ENCODE measurements at regions not wholly inside any gene's neighbourhood (a gene's known extent, or its start where the extent isn't known, plus 50 kb on each side); places are given as distances from the start of the nearest gene placed in this dataset.
"Not testable (repeated sequence)": the region's sequence is repeated elsewhere in the genome, so short reads cannot be mapped to it uniquely, and the experiment has no call there.

DNA sequence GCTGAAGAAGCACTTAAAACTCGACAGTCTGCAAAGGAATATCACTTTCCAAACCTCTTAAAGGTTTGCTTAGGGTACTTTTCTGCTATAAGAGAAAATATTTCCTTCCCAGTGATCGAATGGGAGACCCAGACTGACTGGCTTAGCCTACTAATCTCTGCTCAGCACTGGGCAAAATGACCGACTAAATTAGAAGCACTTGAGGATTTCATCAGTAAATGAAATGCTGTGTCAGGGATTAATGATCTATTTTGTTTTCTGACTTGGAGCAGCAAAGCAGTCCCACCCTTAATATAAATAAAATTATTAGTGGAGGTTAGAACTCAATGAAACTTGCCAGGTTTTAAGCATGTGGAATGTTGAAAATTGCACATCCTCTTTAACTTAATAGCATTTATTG is 411.6 kb downstream of the NEBL start (continued):
- TF ChIP-seq, protein P1, sequence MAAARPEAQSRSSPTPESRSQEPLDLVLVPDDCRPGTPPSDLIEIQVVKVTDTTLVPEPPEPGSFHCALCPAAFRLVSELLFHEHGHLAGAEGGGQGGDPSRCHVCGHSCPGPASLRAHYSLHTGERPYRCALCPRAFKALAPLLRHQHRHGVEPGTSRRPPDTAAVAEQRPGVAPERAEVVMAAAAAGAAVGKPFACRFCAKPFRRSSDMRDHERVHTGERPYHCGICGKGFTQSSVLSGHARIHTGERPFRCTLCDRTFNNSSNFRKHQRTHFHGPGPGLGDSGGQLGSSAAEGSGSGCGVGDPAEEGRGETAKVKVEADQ (CRISPR knock-in tag; IDR thresholded peaks at IDR 0.05; ENCODE audit: borderline replicate concordance), result no peak
- no peak for TF ChIP-seq HNRNPH1 (optimal IDR thresholded peaks at IDR 0.05; ENCODE audit: low read depth, low read length)

DNA sequence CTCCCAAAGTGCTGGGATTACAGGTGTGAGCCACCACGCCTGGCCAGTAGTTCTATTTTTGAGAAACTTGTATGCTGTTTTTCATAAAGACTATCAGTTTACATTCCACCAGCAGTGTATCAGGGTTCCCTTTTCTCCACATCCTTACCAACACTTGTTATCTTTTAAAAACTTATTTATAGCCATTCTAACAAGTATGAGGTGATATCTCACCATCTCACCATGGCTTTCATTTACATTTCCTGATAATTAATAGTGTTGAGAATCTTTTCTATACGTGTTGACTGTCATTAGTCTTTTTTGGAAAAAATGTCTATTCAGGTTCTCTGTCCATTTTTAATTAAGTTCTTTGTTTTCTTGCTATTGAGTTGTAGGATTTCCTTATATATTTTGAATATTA is 416.1 kb downstream of the NEBL start:
- no peak overlapping the region for H2AFZ ChIP-seq (ENCODE audit: low read length)
- intact Hi-C loops (cut with micrococcal nuclease; ENCODE audit: unreplicated experiment), result no loop called here
- no peaks in the 10 kb centered on the region for H3K4me1 ChIP-seq (ENCODE audit: insufficient read depth, low read length)
- WGBS (ENCODE audit: low lambda C conversion rate), result under 1% methylated on average over 2 of the region's 2 CpGs
- H3K9me3 ChIP-seq (ENCODE audit: low read length), result peaks cover 44% of the 10 kb centered on the region
- FAIRE-seq, result no peak
- TF ChIP-seq, protein P2, sequence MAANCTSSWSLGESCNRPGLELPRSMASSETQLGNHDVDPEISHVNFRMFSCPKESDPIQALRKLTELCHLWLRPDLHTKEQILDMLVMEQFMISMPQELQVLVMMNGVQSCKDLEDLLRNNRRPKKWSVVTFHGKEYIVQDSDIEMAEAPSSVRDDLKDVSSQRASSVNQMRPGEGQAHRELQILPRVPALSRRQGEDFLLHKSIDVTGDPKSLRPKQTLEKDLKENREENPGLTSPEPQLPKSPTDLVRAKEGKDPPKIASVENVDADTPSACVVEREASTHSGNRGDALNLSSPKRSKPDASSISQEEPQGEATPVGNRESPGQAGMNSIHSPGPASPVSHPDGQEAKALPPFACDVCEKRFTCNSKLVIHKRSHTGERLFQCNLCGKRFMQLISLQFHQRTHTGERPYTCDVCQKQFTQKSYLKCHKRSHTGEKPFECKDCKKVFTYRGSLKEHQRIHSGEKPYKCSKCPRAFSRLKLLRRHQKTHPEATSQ (CRISPR knock-in tag; IDR thresholded peaks at IDR 0.05; ENCODE audit: borderline replicate concordance), result no peak
- TF ChIP-seq AHR (CRISPR knock-in tag; IDR thresholded peaks at IDR 0.05) (no peak), ZNF850 (CRISPR knock-in tag; conservative IDR thresholded peaks at IDR 0.05) (no peak), HMG20A (CRISPR knock-in tag; IDR thresholded peaks at IDR 0.05; ENCODE audit: borderline replicate concordance) (no peak), ZNF619 (CRISPR knock-in tag; IDR thresholded peaks at IDR 0.05) (no peak), SP140L (CRISPR knock-in tag; IDR thresholded peaks at IDR 0.05; ENCODE audit: borderline replicate concordance) (no peak), ZFP36L1 (CRISPR knock-in tag; IDR thresholded peaks at IDR 0.05) (no peak), SMC3 (IDR thresholded peaks at IDR 0.05; ENCODE audit: low read length) (no peak), EED (CRISPR knock-in tag; IDR thresholded peaks at IDR 0.05) (no peak)
- TF ChIP-seq, protein P3, sequence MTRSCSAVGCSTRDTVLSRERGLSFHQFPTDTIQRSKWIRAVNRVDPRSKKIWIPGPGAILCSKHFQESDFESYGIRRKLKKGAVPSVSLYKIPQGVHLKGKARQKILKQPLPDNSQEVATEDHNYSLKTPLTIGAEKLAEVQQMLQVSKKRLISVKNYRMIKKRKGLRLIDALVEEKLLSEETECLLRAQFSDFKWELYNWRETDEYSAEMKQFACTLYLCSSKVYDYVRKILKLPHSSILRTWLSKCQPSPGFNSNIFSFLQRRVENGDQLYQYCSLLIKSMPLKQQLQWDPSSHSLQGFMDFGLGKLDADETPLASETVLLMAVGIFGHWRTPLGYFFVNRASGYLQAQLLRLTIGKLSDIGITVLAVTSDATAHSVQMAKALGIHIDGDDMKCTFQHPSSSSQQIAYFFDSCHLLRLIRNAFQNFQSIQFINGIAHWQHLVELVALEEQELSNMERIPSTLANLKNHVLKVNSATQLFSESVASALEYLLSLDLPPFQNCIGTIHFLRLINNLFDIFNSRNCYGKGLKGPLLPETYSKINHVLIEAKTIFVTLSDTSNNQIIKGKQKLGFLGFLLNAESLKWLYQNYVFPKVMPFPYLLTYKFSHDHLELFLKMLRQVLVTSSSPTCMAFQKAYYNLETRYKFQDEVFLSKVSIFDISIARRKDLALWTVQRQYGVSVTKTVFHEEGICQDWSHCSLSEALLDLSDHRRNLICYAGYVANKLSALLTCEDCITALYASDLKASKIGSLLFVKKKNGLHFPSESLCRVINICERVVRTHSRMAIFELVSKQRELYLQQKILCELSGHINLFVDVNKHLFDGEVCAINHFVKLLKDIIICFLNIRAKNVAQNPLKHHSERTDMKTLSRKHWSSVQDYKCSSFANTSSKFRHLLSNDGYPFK (CRISPR knock-in tag; IDR thresholded peaks at IDR 0.05; ENCODE audit: borderline replicate concordance), result no peak
- H3K9ac ChIP-seq (ENCODE audit: insufficient read depth, low read depth, low read length), result no peak overlapping the region
- no peaks in the 10 kb centered on the region for H4K20me1 ChIP-seq (ENCODE audit: insufficient read depth, low read length)
- no peak overlapping the region for H3K27ac ChIP-seq (ENCODE audit: extremely low read length, insufficient read depth, low read length)
- H3K79me2 ChIP-seq (ENCODE audit: insufficient read depth, low read length), result no peaks in the 10 kb centered on the region
- ATAC-seq, result no peak
- CTCF ChIA-PET (ENCODE audit: low intra/inter-chr PET ratio, low total read pairs), result no interaction called here
- BruUV-seq (replicated peaks), result no TSS peak
- in situ Hi-C loops (cut with HindIII; ENCODE audit: extremely low pct_ligation_motif_present, low pct_unique_long_range_greater_than_20kb), result no loop called here
- H3K36me3 ChIP-seq (replicated peaks in 1 of 2; ENCODE audit: control insufficient read depth in 1 of 2, insufficient read depth in 2 of 2, low read length in 2 of 2), result no peaks in the 10 kb centered on the region
- no peak overlapping the region for H3K4me2 ChIP-seq (ENCODE audit: low read depth, low read length)
- no peaks in the 10 kb centered on the region for H3K27me3 ChIP-seq (ENCODE audit: control insufficient read depth in 1 of 2, insufficient read depth in 2 of 2, low read length in 2 of 2)
- H3K4me3 ChIP-seq (replicated peaks in 1 of 3; ENCODE audit: insufficient read depth in 1 of 3, low read depth in 2 of 3, low read length in 3 of 3), result no peak overlapping the region
- POLR2A ChIA-PET, result no interaction called here
- DNase-seq (ENCODE audit: low spot score), result no peak

DNA sequence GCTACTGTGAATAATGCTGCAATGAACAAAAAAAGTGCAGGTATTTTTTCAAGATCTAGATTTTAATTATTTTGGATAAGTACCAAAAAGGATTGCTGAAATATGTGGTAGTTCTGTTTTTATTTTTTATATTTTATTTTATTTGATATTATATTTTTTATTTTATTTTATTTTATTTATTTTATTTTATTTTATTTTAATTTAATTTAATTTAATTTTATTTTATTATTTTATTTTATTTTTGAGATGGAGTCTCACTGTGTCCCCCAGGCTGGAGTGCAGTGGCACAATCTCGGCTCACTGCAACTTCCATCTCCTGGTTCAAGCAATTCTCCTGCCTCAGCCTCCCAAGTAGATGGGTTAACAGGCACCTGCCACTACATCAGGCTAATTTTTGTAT is 416.5 kb downstream of the NEBL start:
- FAIRE-seq; H3K79me2 ChIP-seq (ENCODE audit: insufficient read depth, low read length); ATAC-seq; H3K9ac ChIP-seq (ENCODE audit: insufficient read depth, low read depth, low read length); H3K4me2 ChIP-seq (ENCODE audit: low read depth, low read length); in situ Hi-C loops (cut with HindIII; ENCODE audit: extremely low pct_ligation_motif_present, low pct_unique_long_range_greater_than_20kb); H3K4me1 ChIP-seq (ENCODE audit: insufficient read depth, low read length); CTCF ChIA-PET (ENCODE audit: low intra/inter-chr PET ratio, low total read pairs); H4K20me1 ChIP-seq (ENCODE audit: insufficient read depth, low read length); H3K27ac ChIP-seq (ENCODE audit: extremely low read length, insufficient read depth, low read length); intact Hi-C loops (cut with micrococcal nuclease; ENCODE audit: unreplicated experiment); DNase-seq (ENCODE audit: low spot score); H2AFZ ChIP-seq (ENCODE audit: low read length); H3K4me3 ChIP-seq (replicated peaks in 1 of 3; ENCODE audit: insufficient read depth in 1 of 3, low read depth in 2 of 3, low read length in 3 of 3); H3K36me3 ChIP-seq (replicated peaks in 1 of 2; ENCODE audit: control insufficient read depth in 1 of 2, insufficient read depth in 2 of 2, low read length in 2 of 2); H3K27me3 ChIP-seq (ENCODE audit: control insufficient read depth in 1 of 2, insufficient read depth in 2 of 2, low read length in 2 of 2); POLR2A ChIA-PET; BruUV-seq (replicated peaks): not testable (repeated sequence)
- WGBS (ENCODE audit: low lambda C conversion rate), result 0% methylated on average over 1 of the region's 1 CpG
- peaks cover 44% of the 10 kb centered on the region for H3K9me3 ChIP-seq (ENCODE audit: low read length)

All from HepG2 (cell line).